NCI-H748 treated with DMSO at 0.1 percent for 48 hours (cell line): ENCODE measurements at regions not wholly inside any gene's neighbourhood (a gene's known extent, or its start where the extent isn't known, plus 50 kb on each side); places are given as distances from the start of the nearest gene placed in this dataset.
A peak's percentile ranks its signal among the peaks of the same experiment; 100 is the strongest.

ENCODE experiments used
- DNase-seq: peaks from one replicate; lab custom pipeline; 2025; lab: John Stamatoyannopoulos, UW

DNA sequence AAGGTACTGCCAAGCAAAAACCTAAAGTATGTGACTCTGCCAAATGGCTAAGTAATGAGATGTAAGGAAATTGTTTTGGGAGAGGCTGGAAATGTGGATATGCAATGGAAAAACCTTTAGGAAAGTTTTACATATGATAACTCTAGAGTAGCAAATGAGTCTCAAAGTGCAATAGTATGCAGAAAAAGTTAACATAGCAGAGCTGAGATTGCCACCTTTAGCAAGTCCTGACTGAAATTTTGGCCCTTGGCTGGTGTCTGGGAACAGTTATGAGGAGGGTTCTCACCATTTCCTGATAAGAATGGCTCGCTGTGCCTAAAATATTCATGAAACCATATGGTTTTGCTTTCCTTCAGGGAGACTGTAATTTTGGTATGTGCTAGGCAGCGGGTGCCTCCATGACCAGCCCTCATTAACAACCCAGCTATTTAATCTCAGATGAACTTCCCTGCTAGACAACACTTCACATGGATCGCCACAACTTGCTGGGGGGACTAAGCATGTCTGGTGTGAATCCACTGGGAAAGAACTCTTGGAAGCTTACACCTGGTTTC, 72.3 kb upstream of the ERBB4 start:
- DNase-seq: no peak

DNA sequence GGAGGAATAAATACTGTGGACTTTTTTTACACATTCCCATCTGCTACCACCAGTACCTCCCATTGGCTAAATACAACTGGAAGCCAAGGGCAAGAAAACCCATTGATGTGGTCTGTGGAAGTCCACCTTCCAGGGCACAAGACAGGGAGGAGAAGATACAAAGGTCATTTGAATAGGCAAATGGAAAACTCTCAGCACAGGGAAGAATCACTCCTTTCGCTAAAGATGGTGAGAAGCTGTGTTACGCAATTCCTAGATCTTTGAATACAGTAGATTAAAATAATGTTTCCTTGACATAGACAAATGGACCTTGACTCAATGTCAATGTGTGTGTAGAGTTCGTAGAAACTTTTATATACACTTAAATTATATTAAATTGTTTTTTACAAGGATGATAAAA, 70.9 kb upstream of the ERBB4 start:
- DNase-seq: no peak

GRCh38 chr2:212607080-212607479, 68.5 kb upstream of the ERBB4 start:
- no peak for DNase-seq

DNA sequence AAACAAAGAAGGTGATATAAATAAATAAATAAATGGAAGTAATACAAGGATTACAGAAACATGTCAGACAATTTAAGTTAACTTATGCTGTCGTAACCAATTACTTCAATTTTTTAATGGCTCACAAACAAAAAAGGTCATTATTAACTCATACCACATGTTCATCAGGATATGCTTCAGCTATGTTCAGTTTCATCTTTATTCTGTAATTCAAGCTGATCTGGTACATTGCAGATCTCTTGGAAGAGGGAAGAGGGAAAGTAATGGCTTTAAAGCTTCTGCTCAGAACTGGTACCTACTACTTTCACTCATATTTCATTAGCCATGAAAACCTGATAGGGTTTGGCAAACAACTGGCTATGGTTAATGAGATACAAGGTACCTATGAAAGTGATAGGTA, 67.6 kb upstream of the ERBB4 start:
- DNase-seq: no peak

- DNase-seq: no peak
These were observed 58.1 kb upstream of the ERBB4 start for GRCh38 chr2:212596688-212597087.

DNA sequence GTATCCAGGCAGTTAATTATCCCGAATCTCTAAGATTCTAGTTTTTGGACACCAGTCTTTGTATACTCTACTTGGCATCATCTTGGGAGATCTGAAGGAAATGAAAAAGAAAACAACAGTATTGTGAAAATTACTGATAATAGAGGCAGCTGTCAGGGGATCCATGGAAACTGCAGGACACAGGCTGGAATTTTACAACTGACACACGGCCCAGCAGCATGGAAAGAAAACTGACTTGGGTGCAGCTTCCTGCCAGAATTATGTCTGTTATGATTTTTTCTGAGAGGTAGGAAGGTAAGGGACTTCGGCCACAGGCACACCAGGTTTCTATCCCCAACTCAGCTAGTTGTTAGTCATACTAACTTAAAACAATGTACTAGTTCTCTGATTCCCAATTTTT, 57.7 kb upstream of the ERBB4 start:
- no peak for DNase-seq

DNA sequence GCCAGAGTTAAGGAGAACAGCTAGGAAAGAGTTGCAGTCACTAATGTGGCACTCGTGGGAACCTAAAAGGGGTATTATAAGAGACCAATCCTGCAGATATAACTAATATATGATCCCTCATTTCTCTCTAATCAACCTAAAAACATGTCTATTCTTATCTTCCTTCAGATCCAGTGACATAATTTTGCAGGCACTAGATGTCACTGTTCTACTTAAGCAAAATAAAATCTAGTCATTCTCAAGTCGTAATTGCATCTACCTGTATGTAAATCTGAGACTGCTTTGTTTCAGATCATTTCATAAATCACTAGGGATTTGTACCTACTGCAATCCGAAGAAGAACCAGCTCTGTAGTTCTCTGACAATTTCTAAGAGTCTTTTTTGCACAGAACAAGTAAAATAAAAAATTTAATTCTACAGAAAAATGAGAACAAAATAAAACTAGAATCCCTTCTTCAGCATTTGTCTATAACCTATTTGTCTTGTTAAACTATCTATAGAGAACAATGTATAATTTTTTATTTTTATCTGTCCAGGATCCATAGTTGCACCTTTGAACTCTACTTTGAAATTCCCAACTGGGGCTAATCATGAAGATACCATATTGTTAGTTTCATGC, 56.5 kb upstream of the ERBB4 start:
- peak; percentile 57 for DNase-seq

DNA sequence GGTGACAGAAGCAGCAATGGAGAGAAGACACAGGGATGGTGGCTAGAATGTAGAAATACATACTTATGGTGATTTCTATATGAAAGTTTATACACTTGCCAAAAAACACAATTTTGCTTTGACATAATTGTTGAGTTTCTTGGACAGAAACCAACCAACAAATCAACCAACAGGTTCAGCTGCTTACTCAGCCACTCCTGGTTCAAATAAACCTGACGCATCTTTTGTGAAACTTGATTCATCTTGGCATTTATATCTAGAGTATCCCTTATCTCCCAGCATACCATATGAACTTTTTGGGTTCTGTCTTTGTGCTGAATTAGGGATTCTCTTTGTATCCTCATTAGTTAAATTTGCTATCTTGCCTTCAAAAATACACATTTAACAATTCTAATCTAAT, 54.1 kb upstream of the ERBB4 start:
- no peak for DNase-seq
